ENCODE measurements at regions not wholly inside any gene's neighbourhood (a gene's known extent, or its start where the extent isn't known, plus 50 kb on each side); places are given as distances from the start of the nearest gene placed in this dataset.

GRCh38 chr3:72285502-72285901 is 500.6 kb upstream of the PROK2 start:
- no peaks in the 10 kb centered on the region for H3K9me3 ChIP-seq (ENCODE audit: control insufficient read depth, insufficient read depth, low read length)
- no peaks in the 10 kb centered on the region for H3K27me3 ChIP-seq (ENCODE audit: control insufficient read depth, insufficient read depth, low read length)
- no peaks in the 10 kb centered on the region for H3K36me3 ChIP-seq (ENCODE audit: control insufficient read depth, insufficient read depth, low read length)
- DNase-seq (ENCODE audit: low read depth, low spot score) = no peak
- 0 out of 2 replicates have a peak, but pooled peaks cover 2% of the 10 kb centered on the region for H3K4me1 ChIP-seq (ENCODE audit: control insufficient read depth, insufficient read depth, low read length)
- no peak overlapping the region for H3K4me3 ChIP-seq (ENCODE audit: low read length)
- no CpG with 5 or more reads among the region's 3 CpGs for WGBS (ENCODE audit: insufficient coverage, insufficient read length)
- no peak overlapping the region for H3K27ac ChIP-seq (ENCODE audit: low read length)

GRCh38 chr3:72284471-72284870 is 499.5 kb upstream of the PROK2 start:
- no peaks in the 10 kb centered on the region for H3K27me3 ChIP-seq (ENCODE audit: control insufficient read depth, insufficient read depth, low read length)
- H3K36me3 ChIP-seq (ENCODE audit: control insufficient read depth, insufficient read depth, low read length) = no peaks in the 10 kb centered on the region
- no peak overlapping the region for H3K4me3 ChIP-seq (ENCODE audit: low read length)
- WGBS (ENCODE audit: insufficient coverage, insufficient read length) = no CpG with 5 or more reads among the region's 5 CpGs
- H3K27ac ChIP-seq (ENCODE audit: low read length) = no peak overlapping the region
- DNase-seq (ENCODE audit: low read depth, low spot score) = no peak
- 0 out of 2 replicates have a peak, but pooled peaks cover 2% of the 10 kb centered on the region for H3K4me1 ChIP-seq (ENCODE audit: control insufficient read depth, insufficient read depth, low read length)
- no peaks in the 10 kb centered on the region for H3K9me3 ChIP-seq (ENCODE audit: control insufficient read depth, insufficient read depth, low read length)

- no peak overlapping the region for H3K27ac ChIP-seq (ENCODE audit: low read length)
- H3K4me1 ChIP-seq (ENCODE audit: control insufficient read depth, insufficient read depth, low read length) = no peaks in the 10 kb centered on the region
- H3K9me3 ChIP-seq (ENCODE audit: control insufficient read depth, insufficient read depth, low read length) = no peaks in the 10 kb centered on the region
- no peak overlapping the region for H3K4me3 ChIP-seq (ENCODE audit: low read length)
- H3K36me3 ChIP-seq (ENCODE audit: control insufficient read depth, insufficient read depth, low read length) = no peaks in the 10 kb centered on the region
- 100% methylated on average over 1 of the region's 3 CpGs for WGBS (ENCODE audit: insufficient coverage, insufficient read length)
- no peak for DNase-seq (ENCODE audit: low read depth, low spot score)
- no peaks in the 10 kb centered on the region for H3K27me3 ChIP-seq (ENCODE audit: control insufficient read depth, insufficient read depth, low read length)
These were observed 498.0 kb upstream of the PROK2 start for GRCh38 chr3:72282918-72283317.

- Histone ChIP-seq H3K4me1 (ENCODE audit: control insufficient read depth, insufficient read depth, low read length) (no peaks in the 10 kb centered on the region), H3K27ac (ENCODE audit: low read length) (no peak overlapping the region), H3K36me3 (ENCODE audit: control insufficient read depth, insufficient read depth, low read length) (no peaks in the 10 kb centered on the region), H3K27me3 (ENCODE audit: control insufficient read depth, insufficient read depth, low read length) (no peaks in the 10 kb centered on the region), H3K9me3 (ENCODE audit: control insufficient read depth, insufficient read depth, low read length) (no peaks in the 10 kb centered on the region), H3K4me3 (ENCODE audit: low read length) (no peak overlapping the region)
- no peak for DNase-seq (ENCODE audit: low read depth, low spot score)
- WGBS (ENCODE audit: insufficient coverage, insufficient read length) = no CpG with 5 or more reads among the region's 5 CpGs
These were observed 496.6 kb upstream of the PROK2 start for GRCh38 chr3:72281551-72281950.

GRCh38 chr3:72280876-72281275 is 495.9 kb upstream of the PROK2 start:
- DNase-seq (ENCODE audit: low read depth, low spot score) = no peak
- H3K27me3 ChIP-seq (ENCODE audit: control insufficient read depth, insufficient read depth, low read length) = no peaks in the 10 kb centered on the region
- no peaks in the 10 kb centered on the region for H3K9me3 ChIP-seq (ENCODE audit: control insufficient read depth, insufficient read depth, low read length)
- H3K4me3 ChIP-seq (ENCODE audit: low read length) = no peak overlapping the region
- H3K27ac ChIP-seq (ENCODE audit: low read length) = no peak overlapping the region
- WGBS (ENCODE audit: insufficient coverage, insufficient read length) = no CpG with 5 or more reads among the region's 6 CpGs
- no peaks in the 10 kb centered on the region for H3K4me1 ChIP-seq (ENCODE audit: control insufficient read depth, insufficient read depth, low read length)
- H3K36me3 ChIP-seq (ENCODE audit: control insufficient read depth, insufficient read depth, low read length) = no peaks in the 10 kb centered on the region

- no CpG with 5 or more reads among the region's 6 CpGs for WGBS (ENCODE audit: insufficient coverage, insufficient read length)
These were observed 494.7 kb upstream of the PROK2 start for GRCh38 chr3:72279631-72280041.

GRCh38 chr3:72279068-72279604 is 494.2 kb upstream of the PROK2 start:
- Histone ChIP-seq H3K27ac (ENCODE audit: low read length) (no peak overlapping the region), H3K9me3 (ENCODE audit: control insufficient read depth, insufficient read depth, low read length) (no peaks in the 10 kb centered on the region), H3K36me3 (ENCODE audit: control insufficient read depth, insufficient read depth, low read length) (no peaks in the 10 kb centered on the region), H3K4me3 (ENCODE audit: low read length) (no peak overlapping the region), H3K4me1 (ENCODE audit: control insufficient read depth, insufficient read depth, low read length) (no peaks in the 10 kb centered on the region), H3K27me3 (ENCODE audit: control insufficient read depth, insufficient read depth, low read length) (no peaks in the 10 kb centered on the region)
- no peak for DNase-seq (ENCODE audit: low read depth, low spot score)
- no CpG with 5 or more reads among the region's 3 CpGs for WGBS (ENCODE audit: insufficient coverage, insufficient read length)

More at GRCh38 chr3:72279631-72280041, 494.7 kb upstream of the PROK2 start:
- Histone ChIP-seq H3K27ac (ENCODE audit: low read length) (no peak overlapping the region), H3K4me1 (ENCODE audit: control insufficient read depth, insufficient read depth, low read length) (no peaks in the 10 kb centered on the region), H3K9me3 (ENCODE audit: control insufficient read depth, insufficient read depth, low read length) (no peaks in the 10 kb centered on the region), H3K4me3 (ENCODE audit: low read length) (no peak overlapping the region), H3K36me3 (ENCODE audit: control insufficient read depth, insufficient read depth, low read length) (no peaks in the 10 kb centered on the region), H3K27me3 (ENCODE audit: control insufficient read depth, insufficient read depth, low read length) (no peaks in the 10 kb centered on the region)
- DNase-seq (ENCODE audit: low read depth, low spot score) = no peak

GRCh38 chr3:72278349-72279067 is 493.6 kb upstream of the PROK2 start:
- no CpG with 5 or more reads among the region's 3 CpGs for WGBS (ENCODE audit: insufficient coverage, insufficient read length)
- H3K27me3 ChIP-seq (ENCODE audit: control insufficient read depth, insufficient read depth, low read length) = no peaks in the 10 kb centered on the region
- H3K4me1 ChIP-seq (ENCODE audit: control insufficient read depth, insufficient read depth, low read length) = no peaks in the 10 kb centered on the region
- no peaks in the 10 kb centered on the region for H3K9me3 ChIP-seq (ENCODE audit: control insufficient read depth, insufficient read depth, low read length)
- DNase-seq (ENCODE audit: low read depth, low spot score) = no peak
- no peak overlapping the region for H3K4me3 ChIP-seq (ENCODE audit: low read length)
- no peak overlapping the region for H3K27ac ChIP-seq (ENCODE audit: low read length)
- H3K36me3 ChIP-seq (ENCODE audit: control insufficient read depth, insufficient read depth, low read length) = no peaks in the 10 kb centered on the region

- no peak overlapping the region for H3K27ac ChIP-seq (ENCODE audit: low read length)
- peaks cover 2% of the 10 kb centered on the region; the same call in 1 of the 2 replicates for H3K4me1 ChIP-seq (ENCODE audit: control insufficient read depth, insufficient read depth, low read length)
- H3K9me3 ChIP-seq (ENCODE audit: control insufficient read depth, insufficient read depth, low read length) = no peaks in the 10 kb centered on the region
- H3K36me3 ChIP-seq (ENCODE audit: control insufficient read depth, insufficient read depth, low read length) = no peaks in the 10 kb centered on the region
- no CpG with 5 or more reads among the region's 4 CpGs for WGBS (ENCODE audit: insufficient coverage, insufficient read length)
- H3K4me3 ChIP-seq (ENCODE audit: low read length) = no peak overlapping the region
- no peak for DNase-seq (ENCODE audit: low read depth, low spot score)
- no peaks in the 10 kb centered on the region for H3K27me3 ChIP-seq (ENCODE audit: control insufficient read depth, insufficient read depth, low read length)
These were observed 492.8 kb upstream of the PROK2 start for GRCh38 chr3:72277710-72278109.

- Histone ChIP-seq H3K27ac (ENCODE audit: low read length) (no peak overlapping the region), H3K4me1 (ENCODE audit: control insufficient read depth, insufficient read depth, low read length) (peaks cover 2% of the 10 kb centered on the region; the same call in 1 of the 2 replicates), H3K36me3 (ENCODE audit: control insufficient read depth, insufficient read depth, low read length) (no peaks in the 10 kb centered on the region), H3K27me3 (ENCODE audit: control insufficient read depth, insufficient read depth, low read length) (no peaks in the 10 kb centered on the region), H3K9me3 (ENCODE audit: control insufficient read depth, insufficient read depth, low read length) (no peaks in the 10 kb centered on the region), H3K4me3 (ENCODE audit: low read length) (no peak overlapping the region)
- no CpG with 5 or more reads among the region's 3 CpGs for WGBS (ENCODE audit: insufficient coverage, insufficient read length)
- DNase-seq (ENCODE audit: low read depth, low spot score) = no peak
These were observed 491.9 kb upstream of the PROK2 start for GRCh38 chr3:72276806-72277205.

- no peaks in the 10 kb centered on the region for H3K36me3 ChIP-seq (ENCODE audit: control insufficient read depth, insufficient read depth, low read length)
- no peaks in the 10 kb centered on the region for H3K9me3 ChIP-seq (ENCODE audit: control insufficient read depth, insufficient read depth, low read length)
- H3K4me3 ChIP-seq (ENCODE audit: low read length) = no peak overlapping the region
- no peak for DNase-seq (ENCODE audit: low read depth, low spot score)
- H3K27ac ChIP-seq (ENCODE audit: low read length) = no peak overlapping the region
- no peaks in the 10 kb centered on the region for H3K27me3 ChIP-seq (ENCODE audit: control insufficient read depth, insufficient read depth, low read length)
- H3K4me1 ChIP-seq (ENCODE audit: control insufficient read depth, insufficient read depth, low read length) = peaks cover 2% of the 10 kb centered on the region; the same call in 1 of the 2 replicates
- WGBS (ENCODE audit: insufficient coverage, insufficient read length) = no CpG with 5 or more reads among the region's 7 CpGs
These were observed 490.4 kb upstream of the PROK2 start for GRCh38 chr3:72275331-72275751.

All from iPS DF 6.9 (cell line).